ENCODE measurements at regions not wholly inside any gene's neighbourhood (a gene's known extent, or its start where the extent isn't known, plus 50 kb on each side); places are given as distances from the start of the nearest gene placed in this dataset.

- TF ChIP-seq CTCF (IDR thresholded peaks at IDR 0.05), result no peak
- no peak for TF ChIP-seq EP300 (IDR thresholded peaks at IDR 0.05)
- TF ChIP-seq POLR2AphosphoS5 (IDR thresholded peaks at IDR 0.05), result no peak
- TF ChIP-seq POLR2A (IDR thresholded peaks at IDR 0.05), result no peak
These were observed 130.1 kb downstream of the RNASET2 start for GRCh38 chr6:166826264-166826663.

Data from upper lobe of left lung (tissue), 4 donors.